ENCODE measurements at regions not wholly inside any gene's neighbourhood (a gene's known extent, or its start where the extent isn't known, plus 50 kb on each side); places are given as distances from the start of the nearest gene placed in this dataset.

- TF ChIP-seq CTCF (IDR thresholded peaks at IDR 0.05) (no peak), POLR2A (IDR thresholded peaks at IDR 0.05) (no peak)
These were observed 1058.4 kb upstream of the ACVR2A start for GRCh38 chr2:146786396-146786795.

All from uterus (tissue), 2 donors.